PC-9 (cell line): ENCODE measurements at regions not wholly inside any gene's neighbourhood (a gene's known extent, or its start where the extent isn't known, plus 50 kb on each side); places are given as distances from the start of the nearest gene placed in this dataset.

Experiments
- EZH2 ChIP-seq: fragments of 200-600 bp; sonication (generic); IDR thresholded peaks from 2 replicates; pipeline ENCODE4 v1.8.0; 2017; ENCODE audit warnings: antibody characterized with exemption, low read depth
- TF ChIP-seq, protein P1 (sequence below): fragments of 200-600 bp; sonication (generic); conservative IDR thresholded peaks from 2 replicates; pipeline ENCODE4 v1.6.1; 2017; ENCODE audit warnings: mixed run types, antibody characterized with exemption, mild to moderate bottlenecking, moderate library complexity

DNA sequence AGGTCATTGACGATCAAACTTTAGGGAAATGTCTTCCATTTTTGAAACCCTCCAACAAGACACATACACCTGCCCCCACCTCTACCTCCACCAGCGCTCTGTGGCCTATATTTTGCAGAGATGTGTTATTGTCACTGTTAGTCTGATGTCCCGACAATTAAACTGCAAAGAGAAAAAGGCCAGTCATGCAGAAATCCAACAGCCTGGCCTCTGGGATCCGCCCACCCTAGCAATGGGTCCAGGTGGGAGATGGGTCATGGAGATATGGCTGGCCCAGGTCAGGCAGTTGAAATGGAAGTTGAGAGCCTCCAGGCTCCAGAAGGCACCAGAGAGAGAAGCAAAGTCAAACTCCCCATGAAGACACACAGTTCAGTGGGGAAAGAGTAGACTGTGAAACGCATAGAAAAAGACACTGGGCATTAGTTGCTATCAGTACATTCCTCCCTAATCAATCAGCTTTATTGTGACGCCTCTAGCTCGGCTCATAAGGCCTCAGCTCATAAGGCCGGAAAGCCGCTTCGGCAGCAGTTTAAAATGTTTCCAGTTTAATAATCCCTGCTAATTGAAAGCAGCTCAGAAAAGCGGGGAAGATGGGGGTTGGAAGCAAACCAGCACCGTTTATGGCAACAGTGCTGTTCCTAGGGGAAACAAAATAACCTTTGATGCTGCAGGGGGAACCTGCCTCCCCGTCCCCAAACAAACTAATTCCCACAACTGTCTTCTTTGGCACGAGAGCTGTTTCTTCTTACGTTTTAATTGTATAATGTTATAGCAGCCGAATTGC is 239.7 kb upstream of the ZNF507 start:
- TF ChIP-seq, protein P1, sequence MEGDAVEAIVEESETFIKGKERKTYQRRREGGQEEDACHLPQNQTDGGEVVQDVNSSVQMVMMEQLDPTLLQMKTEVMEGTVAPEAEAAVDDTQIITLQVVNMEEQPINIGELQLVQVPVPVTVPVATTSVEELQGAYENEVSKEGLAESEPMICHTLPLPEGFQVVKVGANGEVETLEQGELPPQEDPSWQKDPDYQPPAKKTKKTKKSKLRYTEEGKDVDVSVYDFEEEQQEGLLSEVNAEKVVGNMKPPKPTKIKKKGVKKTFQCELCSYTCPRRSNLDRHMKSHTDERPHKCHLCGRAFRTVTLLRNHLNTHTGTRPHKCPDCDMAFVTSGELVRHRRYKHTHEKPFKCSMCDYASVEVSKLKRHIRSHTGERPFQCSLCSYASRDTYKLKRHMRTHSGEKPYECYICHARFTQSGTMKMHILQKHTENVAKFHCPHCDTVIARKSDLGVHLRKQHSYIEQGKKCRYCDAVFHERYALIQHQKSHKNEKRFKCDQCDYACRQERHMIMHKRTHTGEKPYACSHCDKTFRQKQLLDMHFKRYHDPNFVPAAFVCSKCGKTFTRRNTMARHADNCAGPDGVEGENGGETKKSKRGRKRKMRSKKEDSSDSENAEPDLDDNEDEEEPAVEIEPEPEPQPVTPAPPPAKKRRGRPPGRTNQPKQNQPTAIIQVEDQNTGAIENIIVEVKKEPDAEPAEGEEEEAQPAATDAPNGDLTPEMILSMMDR = no peak
- no peak for TF ChIP-seq EZH2
